Fibroblast of skin of left quadriceps (primary cell): ENCODE measurements at regions not wholly inside any gene's neighbourhood (a gene's known extent, or its start where the extent isn't known, plus 50 kb on each side); places are given as distances from the start of the nearest gene placed in this dataset.
A peak's percentile ranks its signal among the peaks of the same experiment; 100 is the strongest.

Source experiments
- DNase-seq, 2 experiments: peaks; one replicate each; pipeline ENCODE4 v3.0.0-alpha.2; 2013; ENCODE audit warnings: low read depth in 2 of 2

DNA sequence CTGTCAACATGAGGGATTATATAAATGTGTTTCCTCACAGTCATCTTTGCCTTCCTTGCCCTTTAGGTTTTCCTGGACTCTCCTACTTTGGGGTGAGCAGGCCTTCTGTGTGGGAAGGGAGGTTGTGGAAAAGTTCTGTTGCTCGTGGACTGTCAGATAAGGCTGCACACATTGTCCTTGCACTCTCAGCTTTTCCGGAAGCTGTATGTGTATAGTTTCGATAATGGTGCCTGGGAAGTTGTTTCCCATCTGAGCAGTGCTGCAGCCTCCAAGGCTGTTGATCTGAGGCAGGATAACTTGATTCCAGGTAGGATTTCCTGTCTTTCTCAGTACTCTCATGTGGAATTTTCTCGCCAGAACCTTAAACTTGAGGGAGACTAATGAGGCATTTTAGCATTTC lies 297.8 kb upstream of the AZI2 start:
- no peak for DNase-seq

DNA sequence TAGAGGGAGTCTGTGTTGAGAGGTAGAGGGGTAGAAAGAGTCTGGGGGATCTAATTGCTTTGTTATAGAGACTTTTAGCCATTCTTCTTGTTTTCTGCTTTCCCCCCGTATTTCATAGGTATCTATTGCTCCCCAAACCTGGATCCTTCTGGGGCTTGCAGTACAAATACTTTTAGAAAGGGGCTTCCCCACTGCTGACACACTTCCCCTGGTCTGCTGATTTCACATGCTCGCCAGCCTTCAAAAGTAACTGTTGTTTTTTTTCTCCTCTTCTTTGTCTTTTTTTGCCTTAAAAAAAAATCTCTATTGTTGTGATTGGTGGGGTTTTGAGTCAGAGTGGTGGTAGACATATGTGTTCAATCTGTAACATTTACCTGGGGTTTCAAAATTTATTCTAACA lies 300.6 kb upstream of the AZI2 start:
- DNase-seq, result no peak

DNA sequence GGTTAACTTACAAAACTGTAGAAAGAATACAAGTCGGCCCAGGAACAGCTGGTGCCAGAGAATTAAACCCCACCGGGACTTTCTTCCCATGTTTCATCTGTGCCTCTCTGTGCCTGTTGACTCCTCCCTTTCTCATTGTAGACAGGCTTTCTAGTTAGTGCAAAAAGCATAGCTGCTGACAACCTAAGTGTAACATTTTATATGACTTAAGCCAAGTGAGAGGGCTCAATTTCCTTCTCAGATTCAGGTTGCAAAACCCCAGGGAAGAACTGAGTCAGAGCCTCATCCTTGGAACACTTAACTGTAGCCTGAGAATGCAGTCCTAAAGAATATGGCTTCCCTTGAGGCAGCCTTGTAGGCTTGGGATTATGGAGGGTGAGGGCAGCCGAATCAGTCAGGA lies 302.5 kb upstream of the AZI2 start:
- DNase-seq, result peak; percentile 4 to 7

DNA sequence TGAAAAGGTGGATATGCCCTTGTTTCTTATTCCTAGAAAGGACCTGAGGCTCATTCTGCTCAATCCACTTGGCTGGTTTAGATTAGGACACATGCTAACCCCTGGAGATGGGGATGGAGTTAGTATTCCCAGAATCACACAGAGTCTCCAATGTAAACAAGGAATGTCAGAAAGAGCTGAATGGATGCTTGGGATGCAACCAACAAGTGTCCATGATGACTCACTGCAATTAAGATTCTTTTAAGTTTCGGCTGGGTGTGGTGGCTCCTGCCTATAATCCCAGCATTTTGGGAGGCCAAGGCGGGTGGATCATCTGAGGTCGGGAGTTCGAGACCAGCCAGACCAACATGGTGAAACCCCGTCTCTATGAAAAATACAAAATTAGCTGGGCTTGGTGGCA lies 315.5 kb upstream of the AZI2 start:
- DNase-seq, result no peak

DNA sequence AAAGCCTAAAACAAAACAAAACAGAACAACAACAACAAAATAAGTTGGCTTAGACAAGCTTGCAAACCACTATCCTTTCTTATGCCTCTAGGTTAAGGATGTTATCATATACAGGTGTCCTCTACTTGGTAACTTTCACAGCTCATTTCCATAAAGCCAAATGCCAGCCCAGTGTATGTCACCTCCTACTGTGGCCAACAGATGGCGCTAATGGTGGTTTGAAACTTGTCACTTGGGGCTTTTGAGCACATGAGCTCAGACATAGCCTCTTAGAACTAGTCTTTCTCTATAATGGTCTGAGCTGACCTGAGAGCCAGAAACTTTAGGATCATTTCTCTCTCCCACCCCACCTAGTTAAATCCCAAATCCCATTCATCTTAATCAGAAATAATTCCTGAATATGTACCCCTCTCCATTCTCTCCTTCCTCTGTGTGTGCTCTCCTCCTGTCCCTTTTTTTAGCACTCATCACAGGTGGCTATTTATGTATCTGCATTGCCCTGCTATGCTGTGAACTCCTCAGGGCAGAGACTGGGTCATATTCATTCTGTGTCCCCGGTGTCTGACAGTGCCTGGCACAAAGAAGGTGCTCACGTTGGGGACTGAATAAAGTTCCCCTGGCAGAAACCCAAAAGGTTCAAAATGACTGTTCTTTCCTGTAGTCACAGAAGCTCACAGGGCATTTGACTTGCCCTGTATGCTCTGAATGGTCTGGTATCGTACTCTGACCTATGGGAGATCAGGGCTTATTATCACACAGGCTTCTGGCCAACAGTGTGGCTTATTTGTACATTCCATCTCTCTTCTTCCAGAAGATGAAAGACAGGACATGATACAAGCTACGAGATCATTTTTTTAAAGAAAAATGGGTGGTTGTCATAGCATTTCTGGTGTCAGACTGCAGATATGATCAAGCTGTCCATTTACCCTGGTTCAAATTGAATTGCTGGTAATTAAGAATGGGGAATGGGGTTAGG lies 319.3 kb upstream of the AZI2 start:
- DNase-seq, result peak; percentile 27 to 44

DNA sequence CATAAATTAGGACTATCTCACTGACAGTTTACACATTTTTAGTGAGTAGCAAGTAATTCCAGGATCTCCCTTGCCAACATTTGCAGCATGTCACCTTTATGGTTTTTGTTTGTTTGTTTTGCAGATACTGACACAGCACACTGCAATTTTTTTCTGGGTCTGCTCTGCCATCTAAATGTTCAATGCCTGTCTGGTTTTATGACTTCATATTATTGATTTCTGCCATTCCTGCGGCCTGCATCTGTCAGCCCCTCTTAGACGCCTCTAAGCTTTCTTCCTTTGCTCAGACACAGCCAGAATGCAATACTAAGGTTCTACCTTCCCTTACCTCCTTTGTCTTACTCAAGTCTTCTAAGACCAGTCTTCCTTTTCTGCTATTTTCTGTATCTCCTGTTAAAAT lies 321.2 kb upstream of the AZI2 start:
- DNase-seq, result no peak

DNA sequence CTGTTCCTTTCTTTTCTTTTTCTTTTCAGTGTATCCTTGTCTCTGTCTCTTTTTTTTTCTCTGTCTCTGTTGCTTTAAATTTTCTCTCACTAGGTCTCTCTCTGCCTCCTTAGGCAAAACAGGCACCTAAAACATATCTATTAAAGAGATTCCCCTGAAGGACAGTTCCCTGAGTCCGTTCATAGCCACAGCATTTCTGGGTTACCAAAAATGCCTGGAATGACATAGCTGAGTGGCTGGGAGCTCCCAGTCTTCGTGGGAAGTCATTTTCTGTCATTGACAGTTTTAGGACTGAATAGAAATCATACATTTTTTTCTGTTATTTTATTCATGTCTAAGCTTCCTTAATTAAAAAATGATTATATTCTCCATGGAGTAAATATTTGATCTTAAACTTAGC lies 323.8 kb upstream of the AZI2 start:
- DNase-seq, result no peak

DNA sequence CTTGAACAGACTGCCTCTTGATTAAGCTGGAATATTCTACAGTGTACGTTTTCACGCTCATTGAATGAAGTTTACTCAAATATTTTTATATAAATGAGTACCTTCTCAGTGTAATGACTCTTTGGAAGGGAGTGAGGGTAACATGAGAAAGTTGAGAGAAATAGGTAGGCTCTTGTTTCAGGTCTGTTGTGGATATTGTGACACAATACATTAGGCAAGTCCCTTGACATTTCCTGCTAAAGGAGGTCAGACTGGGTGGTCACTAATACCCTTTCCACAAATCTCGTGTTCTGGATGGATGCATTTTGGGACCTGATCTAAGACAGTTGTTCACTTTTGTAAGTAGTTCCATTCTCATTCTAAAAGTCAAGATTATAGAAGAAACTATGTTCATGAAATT lies 324.8 kb upstream of the AZI2 start:
- no peak for DNase-seq

DNA sequence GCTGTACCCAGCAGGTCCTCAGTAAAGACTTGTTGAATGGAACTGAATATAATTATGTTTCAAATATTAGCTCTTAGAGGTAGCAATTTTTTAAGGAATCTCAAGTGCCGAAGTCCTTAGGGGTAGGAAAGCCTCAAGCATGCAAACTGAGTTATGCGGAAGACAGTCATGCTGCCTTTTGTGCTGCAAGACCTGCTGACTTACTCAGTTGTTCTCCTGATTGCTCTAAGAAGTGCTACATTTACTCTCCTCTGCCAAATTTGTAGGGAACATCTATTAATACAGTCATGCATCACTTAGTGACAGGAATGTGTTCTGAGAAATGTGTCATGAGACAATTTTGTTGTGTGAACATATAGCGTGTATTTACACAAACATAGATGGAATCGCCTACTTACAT lies 325.6 kb upstream of the AZI2 start:
- DNase-seq, result no peak

DNA sequence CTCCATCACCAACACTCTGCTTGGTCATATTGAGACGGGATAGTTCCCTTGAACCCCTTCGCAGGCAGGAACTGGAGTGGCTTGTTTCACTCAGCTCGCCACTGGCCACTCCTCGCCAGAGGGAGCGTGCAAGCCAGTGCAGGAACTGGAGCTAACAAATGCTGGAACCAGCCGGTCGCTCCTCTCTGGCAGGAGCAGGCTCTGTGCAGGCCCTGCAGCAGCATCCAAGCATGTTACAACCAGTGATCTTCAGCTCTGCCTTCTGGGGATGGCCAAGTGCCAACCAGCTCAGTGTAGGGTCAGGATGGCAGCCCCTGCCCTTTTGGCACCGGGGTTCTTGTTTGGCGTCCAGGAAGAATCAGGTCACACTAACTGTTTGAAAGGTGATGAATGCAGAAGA lies 329.0 kb upstream of the AZI2 start:
- no peak for DNase-seq

DNA sequence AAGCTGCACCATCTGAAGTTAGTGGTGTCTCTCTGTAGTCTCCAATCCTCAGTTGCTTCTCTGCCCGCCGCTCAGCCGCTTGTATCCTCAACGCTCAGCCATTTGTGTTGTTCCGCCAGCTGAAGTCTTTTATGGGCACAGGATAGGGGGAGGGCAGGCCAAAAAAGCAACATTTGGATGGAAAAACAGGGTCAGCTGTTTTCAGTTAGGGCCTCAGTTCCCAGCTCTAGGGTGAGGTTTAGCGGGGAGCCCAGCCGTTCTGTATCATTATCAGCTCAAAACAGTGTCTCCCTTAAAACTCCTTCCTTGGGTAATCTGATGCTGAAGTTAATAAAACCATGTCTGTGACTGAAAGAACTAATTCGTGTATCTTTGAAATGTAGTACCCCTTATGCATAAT lies 329.5 kb upstream of the AZI2 start:
- DNase-seq, result no peak

DNA sequence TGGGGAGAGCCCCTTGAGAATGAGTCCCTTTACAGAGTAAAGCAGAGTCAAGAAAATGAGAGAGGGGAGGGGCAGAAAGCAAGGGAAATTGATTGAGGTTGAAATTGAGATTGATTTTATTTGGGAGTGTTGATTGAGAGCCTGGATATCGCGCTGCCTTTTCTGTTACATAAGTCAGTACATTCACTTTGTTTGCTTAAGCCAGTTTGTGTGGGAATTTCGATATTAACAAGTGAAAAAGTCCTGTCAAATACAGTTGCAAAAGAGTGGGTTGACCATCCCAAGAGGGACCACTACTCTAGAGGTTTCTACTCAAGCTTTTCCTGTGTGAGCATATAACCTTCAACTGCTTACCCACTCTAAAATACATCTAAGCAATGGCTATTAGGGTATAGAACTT lies 331.4 kb upstream of the AZI2 start:
- DNase-seq, result no peak

DNA sequence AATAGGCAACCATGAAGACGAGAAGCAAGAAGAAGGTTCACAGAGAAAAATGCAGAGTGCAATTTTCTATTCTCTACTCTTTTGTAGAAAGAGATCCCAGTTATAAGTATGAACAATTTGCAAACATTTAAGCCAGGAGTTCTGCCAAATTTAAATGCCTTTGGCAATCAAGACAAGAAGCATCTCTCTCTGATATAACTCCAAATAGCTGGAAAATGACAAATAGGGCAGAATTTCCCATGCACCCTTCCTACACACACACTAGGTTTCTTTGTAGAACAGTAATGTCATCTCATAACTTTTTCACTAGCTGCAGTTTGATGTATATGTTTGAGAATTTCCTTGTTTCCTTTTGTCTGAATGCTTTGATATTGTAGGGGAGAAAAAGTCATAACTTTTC lies 333.5 kb upstream of the AZI2 start:
- DNase-seq, result no peak

DNA sequence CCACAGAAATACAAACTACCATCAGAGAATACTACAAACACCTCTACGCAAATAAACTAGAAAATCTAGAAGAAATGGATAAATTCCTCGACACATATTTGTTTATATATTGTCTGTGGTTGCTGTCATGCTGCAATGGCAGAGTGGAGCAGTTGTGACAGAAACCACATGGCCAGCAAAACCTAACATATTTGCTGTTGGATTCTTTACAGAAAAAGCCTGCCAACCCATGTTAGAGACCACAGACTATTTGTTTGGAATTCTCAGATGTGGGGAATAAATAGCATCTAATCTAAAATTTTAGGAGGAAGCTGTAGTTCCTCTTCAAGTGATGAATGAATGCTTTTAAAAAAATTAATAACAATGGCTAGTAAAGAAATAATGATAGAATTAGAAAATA lies 341.6 kb upstream of the AZI2 start:
- DNase-seq, result no peak

DNA sequence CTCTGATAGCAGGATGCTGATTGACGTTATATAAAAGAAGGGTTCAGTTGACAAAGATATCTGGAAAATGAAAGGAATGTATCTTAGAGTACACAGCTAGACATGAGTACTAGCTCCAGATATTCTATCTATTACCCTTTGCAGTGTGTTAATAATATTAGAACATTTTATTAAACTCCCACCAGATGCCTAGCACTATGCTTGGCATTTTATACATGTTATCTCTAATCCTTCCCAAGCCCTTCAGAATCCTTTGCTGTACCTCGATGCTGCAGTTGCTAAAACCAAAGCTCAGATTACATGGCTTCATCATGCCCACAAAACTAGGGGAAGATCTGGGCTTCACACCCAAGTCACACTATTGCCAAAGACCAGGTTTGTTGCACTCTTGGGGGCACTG lies 350.1 kb upstream of the AZI2 start:
- DNase-seq, result no peak

DNA sequence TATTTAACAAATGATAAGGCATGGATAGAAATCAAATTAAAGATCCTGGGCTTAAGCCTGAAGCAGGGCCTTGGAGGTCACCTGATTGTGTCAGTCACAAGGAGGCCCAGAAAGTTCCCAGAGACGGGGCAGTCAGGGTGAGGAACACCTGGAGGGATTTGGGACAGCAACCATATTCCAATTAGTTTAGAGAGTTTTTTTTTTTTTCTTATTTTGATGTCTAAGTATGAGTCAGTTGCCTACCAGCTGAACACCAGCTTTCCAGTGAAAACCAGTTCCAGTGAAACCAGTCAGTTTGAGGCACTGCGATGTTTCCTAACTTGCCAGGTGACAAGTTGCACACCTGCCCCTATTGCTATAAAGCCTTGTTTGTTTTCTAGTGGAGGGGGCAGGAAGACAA lies 350.7 kb upstream of the AZI2 start:
- DNase-seq, result no peak

DNA sequence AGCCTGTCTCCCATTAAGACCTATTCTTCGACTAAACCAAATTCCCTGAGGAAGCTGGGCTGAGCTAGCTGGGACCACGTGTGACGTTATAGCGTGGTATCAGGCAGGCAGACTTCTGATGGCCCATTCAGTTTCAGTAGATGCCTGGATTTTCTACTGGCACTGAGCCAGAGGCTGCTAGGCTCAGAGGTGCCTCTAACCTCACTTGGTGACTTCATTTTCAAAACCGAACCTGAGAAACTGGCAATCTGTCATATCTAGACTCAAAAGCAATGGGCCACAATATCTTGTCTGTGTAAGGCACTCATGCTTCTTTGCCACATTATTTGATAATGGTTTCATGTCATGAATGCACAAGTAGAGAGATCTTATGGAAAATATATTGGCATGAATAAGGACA lies 352.1 kb upstream of the AZI2 start:
- no peak for DNase-seq

DNA sequence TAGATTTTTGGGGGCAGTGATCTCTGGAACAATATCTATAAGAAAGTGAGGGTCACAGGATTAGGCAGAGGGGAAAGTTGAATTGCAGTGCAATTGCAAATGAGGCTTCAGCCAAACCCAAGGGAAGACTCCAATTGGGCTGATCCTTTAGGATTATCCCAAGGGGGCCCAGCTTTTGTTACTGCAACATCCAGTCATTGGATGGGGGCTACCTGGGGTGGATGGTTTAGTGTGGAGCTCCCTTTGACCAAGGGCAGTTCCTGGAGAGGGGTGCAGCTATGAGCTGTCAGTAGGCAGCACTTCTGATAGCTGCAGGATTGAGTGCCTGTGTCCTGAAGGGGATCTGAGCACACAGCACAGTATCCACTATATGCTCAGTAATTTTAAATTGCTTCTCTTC lies 355.2 kb upstream of the AZI2 start:
- no peak for DNase-seq

DNA sequence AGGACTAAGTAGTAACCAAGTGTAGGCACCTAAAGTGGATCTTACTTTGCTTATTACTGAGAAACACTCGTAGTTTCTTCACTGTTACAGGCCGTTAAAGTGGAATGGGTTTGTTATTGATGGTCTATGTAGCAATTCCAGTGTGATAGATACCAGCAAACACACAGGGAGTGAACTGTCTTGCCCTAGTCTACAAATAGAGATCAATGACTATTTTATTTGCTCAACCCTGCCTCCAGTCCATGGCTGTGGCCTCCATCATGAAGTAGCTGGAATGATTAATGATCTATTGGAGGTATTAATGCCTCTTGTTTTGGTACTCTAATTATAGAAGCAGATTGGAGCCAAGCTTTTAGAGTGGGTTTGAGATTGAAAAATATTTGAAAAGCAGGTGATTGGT lies 362.7 kb upstream of the AZI2 start:
- no peak for DNase-seq

DNA sequence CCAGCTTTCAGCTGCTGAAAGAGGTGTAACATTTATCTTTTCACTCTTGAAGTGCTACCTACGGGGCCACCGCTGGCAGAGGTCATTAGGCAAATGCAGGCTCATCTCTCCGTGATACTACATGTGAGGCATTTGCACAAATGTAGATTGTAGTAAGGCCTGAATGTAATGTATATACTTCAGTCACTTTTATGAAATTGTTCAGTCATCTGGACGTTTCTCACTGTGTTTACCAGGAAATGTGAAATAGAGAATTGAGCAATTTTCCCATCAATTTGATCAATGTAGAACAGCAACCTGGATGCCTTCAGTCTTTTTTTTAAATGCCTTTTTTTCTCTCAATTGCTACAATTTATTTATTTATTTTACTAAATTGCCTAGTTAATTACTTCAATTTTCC lies 368.3 kb upstream of the AZI2 start:
- DNase-seq, result no peak

DNA sequence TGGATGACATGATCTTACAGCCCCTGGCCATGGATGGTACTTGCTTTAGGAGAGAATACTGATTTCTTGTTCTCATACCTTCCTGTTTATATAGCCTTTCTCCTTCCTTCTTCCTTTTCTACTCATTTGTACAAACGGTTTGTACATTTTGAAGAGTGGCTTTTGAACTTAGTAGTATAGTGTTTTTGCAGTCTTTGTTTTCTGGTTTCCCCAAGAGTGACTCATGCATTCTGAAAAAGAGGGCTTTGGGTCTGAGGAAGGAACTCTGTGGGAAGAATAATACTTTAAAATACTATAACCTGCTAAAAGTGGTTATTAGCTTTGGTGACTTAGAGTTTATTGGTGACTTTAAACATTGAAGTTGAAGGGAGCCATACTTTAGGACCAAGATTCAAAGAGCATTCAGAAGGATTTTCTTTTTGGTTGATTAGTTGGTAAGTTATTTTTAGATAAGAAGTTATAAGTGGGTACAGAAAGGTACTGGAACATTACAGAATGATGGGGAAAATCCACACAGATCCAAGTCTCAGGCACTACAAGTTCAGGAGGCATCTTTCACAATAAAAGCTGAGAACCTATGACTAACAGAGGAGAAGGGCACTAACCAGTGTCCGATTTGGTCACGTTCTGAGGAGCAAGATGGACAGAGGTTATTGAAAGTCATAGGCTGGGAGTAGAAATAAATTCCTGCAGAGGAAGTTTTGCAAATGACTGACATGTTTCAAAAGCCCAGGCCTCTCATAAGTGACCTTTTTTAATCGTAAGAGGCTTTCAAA lies 369.6 kb upstream of the AZI2 start:
- no peak for DNase-seq

DNA sequence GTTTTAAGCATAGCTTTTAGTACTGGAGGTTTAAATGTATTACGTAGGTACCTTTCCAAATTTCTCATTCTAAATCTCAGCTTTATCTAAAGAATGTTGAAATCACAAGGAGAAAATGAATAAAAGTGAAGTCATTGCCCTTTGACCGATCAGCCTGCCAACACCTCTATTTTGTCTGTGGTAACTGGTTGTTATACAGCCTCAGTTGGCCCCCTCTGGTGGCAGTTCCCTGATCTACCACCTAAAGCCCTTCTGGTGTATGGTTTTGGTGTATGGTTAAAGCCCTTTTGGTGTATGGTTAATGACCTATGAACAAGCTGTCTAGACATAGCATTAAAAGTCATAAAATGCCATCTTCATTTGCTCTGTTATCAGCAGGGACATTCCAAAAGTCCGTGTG lies 378.2 kb upstream of the AZI2 start:
- no peak for DNase-seq

DNA sequence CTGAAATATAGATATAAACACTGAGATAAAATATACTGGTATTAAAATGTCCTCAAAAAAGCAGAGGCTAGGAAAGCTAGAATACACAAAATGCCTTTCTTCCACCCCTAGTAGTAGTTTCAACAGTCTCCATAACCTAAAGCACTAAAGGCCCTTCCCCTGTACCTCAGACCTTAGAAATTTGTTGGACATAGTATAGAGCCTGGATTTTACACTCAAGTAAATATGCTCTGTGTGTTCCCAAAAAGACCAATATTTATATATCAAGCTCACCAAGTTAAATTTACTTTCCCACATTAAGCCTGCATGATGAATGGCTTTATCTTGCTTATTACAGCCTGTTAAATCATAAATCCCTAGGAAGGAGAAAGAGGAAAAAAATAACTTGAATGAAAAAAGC lies 378.7 kb upstream of the AZI2 start:
- no peak for DNase-seq
